ENCODE measurements at regions not wholly inside any gene's neighbourhood (a gene's known extent, or its start where the extent isn't known, plus 50 kb on each side); places are given as distances from the start of the nearest gene placed in this dataset.

GRCh38 chr6:14442242-14442641 is 324.7 kb downstream of the CD83 start:
- DNase-seq = no peak

DNA sequence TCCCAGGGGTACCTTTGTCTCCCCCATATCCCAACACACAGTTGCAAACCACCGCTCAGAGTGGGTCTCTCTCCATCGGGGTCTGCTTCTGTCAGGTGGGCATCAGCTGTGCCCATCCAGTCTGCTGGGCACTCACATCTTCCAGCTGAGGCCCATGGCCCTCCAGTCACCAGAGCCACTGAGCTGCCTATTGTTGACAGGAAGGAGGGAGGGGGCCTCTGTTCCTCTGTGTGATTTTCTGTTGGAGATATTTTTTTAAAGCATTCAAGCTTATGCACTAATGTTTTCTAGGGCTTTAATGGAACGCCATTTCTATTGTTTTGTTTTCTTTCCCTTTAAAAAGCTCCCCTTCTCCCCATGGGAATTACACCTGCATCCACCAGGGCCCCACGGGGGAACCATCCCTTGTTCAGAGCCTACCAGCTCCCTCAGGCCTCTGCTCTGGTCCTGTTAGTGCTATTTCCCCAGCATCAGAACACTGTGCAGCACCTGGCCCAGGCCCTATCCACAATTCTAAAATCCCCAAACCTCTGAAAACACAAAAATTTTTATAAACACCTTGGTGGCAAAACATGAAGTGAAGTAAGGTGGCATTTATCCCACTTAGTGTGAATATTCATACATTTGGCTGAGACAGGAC is 326.2 kb downstream of the CD83 start:
- DNase-seq = no peak

DNA sequence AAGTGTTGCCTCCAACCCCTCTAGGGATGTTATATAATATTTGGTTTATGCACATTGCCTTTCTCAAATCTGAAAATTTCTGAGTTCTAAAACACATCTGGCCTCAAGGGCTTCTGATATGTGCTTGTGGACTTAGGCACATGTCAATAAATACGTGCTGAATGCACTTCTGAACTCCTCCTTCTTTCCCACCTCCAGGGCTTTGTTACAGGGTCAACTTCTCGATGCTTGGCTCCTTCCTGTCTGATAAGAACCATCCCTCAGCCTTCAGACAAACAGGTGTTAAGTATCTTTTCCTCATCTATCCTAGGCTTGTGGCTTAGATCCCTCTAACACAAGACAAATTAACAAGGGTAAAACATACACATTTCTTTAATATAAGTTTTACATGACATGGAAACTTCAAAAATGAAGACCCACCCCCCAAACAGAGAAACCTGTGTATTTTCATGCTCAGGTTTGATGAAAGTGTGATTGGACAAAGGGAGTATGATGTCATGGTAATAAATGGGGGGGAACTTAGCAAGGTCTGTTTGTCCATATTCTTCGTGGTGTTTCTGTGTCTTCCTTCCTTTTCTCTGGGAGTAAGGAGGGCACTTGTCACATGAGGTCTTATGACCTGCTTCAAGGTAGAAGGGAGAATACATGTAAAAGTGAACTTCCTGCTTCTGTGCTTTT is 326.9 kb downstream of the CD83 start:
- DNase-seq = no peak

DNA sequence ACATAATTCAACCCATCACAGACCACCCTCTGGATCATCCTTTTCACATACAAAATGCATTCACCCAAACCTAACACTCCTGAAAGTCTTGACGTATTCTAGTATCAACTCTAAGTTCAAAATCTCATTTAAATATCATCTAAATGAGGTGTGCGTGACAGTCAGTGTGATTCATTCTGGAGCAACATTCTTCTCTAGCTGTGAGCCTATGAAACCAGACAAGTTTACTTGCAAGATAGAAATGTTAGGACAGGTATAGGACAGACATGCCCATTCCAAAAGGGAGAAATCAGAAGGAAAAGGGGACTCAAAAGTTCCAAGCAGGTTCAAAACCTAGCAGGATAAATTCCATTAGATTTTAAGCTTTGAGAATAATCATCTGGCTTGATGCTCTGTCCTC is 329.7 kb downstream of the CD83 start:
- no peak for DNase-seq

GRCh38 chr6:14448246-14448645 is 330.7 kb downstream of the CD83 start:
- no peak for DNase-seq

DNA sequence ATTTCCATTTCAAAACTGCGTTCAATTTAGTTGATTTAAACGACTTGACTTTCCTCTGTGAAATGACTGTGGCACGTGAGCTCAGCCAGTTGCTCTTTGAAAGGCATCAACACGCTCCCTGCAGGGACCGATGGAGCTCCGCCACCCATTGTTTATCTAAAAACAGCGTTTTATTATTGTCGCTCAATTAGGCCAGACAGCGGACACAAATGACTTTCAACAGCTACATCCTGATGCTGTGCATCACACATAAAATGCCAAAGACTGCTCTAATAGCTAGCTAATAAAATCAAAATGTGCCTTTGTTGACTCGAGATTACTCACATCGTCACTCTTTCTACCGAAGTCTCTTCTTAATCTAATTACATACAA is 332.5 kb downstream of the CD83 start:
- DNase-seq = no peak

GRCh38 chr6:14450578-14450977 is 333.0 kb downstream of the CD83 start:
- DNase-seq = no peak

GRCh38 chr6:14451594-14452374 is 334.2 kb downstream of the CD83 start:
- no peak for DNase-seq

GRCh38 chr6:14452567-14453527 is 335.3 kb downstream of the CD83 start:
- peak; percentile 39 for DNase-seq

GRCh38 chr6:14453712-14454472 is 336.3 kb downstream of the CD83 start:
- DNase-seq = no peak

- DNase-seq = peak; percentile 38
Measured at GRCh38 chr6:14454473-14454775, 336.9 kb downstream of the CD83 start.

DNA sequence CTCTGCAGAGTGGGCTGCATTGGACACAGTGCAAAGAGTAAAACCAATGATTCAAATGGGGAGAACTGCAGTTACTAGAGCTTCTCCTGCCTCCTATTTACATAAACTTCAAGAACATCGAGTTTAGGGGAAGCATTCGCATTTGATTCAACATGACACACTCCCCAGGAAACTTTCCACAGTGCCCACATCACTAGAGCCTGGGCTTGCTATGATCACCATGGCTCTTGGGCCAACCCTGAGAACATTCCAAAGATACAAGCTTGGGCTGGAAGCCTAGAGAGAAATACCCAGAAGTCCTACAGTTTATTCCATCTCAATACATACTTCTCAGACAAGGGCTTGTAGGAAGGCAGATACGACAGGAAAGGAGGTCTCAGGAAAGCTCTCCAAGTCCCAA is 337.9 kb downstream of the CD83 start:
- DNase-seq = no peak

- DNase-seq = no peak
Measured at GRCh38 chr6:14455876-14456648, 338.5 kb downstream of the CD83 start.

GRCh38 chr6:14456941-14457340 is 339.4 kb downstream of the CD83 start:
- DNase-seq = no peak

DNA sequence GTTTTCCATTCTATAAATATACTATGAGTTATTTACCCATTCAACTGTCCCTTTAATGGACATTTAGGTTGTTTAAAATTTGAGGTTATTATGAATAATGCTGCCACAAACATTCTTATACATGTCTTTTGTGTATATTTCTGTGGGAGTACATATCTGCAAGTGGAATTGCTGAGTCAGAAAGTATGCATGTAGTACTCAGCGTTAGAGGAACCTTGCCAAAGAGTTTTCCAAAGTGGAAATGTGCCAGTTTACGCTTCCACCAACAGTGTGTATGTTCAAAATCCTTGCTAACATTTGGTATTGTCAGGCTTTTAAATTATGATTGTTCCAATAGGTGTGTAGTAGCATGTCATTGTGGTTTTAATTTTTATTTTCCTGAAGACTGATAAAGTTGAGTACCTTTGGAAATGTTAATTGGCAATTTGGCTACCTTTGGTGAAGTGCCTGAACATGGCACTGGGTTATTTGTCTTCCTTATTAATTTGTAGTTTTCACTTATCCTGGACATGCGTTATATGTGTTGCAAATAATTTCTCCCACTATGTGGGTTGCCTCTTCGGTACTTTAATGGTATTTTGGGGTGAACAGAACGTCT is 341.2 kb downstream of the CD83 start:
- DNase-seq = no peak

- DNase-seq = no peak
Measured at GRCh38 chr6:14459315-14459714, 341.7 kb downstream of the CD83 start.

- no peak for DNase-seq
Measured at GRCh38 chr6:14460556-14460955, 343.0 kb downstream of the CD83 start.

DNA sequence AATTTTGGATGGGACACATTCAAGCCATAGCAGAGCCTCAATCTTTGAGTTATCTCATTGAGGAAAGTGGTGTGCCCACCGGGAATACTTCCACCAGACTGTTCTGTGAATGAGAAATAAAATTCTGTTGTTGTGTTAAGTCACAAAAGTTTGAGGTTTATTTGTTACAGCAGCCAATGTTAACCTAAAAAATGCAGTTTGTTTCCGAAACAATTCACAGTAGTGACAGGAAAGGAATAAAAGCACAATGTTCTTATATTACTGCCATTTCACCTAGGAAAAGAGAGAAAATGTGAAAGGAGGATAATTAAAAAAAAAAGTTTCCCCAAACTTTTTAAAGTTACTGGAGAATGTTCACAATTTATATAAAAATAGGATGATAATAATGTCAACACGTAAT is 344.6 kb downstream of the CD83 start:
- DNase-seq = no peak

DNA sequence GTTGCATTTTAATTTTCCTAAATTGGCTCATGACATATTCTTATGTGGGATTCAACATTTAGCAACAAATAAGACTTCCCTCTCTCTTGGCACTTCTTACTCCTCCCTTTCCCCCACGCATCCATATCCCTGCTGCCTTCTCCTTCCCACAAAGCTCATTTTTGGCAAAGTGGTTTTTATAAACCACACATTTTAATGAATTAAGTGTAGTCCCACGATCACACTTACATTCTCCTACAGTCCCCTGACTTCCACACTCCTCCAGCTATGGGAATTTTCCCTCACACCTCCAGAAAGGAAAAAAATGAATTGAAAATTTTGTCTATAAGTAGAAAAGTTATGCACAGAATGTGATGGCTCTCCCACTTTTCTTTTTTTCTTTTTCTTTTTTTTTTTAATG is 345.0 kb downstream of the CD83 start:
- DNase-seq = no peak

DNA sequence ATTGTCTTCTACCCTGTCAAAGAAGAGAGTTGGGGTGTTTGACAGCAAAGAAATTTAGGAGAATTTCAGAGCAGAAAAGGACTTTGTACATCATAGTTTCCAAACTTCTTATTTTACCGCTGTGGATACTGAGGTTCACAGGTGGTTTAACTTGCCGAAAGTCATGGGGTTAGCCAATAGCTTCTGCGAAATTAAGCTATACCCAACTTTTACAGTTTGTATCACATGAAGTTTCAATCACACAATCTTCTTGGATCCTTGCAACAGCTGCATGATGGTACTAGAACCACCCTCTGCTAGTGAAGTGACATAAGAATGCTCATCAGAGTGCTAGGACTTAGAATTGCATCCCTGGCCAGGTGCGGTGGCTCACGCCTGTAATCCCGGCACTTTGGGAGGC is 345.5 kb downstream of the CD83 start:
- no peak for DNase-seq

DNA sequence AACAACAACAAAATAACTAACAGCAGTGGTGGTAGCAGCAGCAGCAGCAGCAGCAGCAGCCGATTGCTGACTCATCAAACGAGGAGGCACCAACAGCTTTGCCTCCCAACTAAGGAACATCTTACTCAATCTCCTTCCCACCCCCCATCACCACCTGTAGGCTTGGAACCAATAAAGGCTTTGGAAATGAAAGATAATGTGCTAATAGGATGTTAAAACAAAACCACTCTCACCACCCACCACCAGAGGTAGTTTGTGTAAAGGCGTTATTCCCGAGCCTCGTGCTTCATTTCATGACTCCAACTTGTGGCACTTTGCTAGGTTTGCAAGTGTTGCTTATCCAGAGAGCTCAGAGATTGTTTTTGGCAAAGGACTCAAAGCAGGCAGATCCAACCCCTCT is 346.5 kb downstream of the CD83 start:
- DNase-seq = no peak
